Right ventricle myocardium inferior (tissue), 1 donor: ENCODE measurements at regions not wholly inside any gene's neighbourhood (a gene's known extent, or its start where the extent isn't known, plus 50 kb on each side); places are given as distances from the start of the nearest gene placed in this dataset.
A peak's percentile ranks its signal among the peaks of the same experiment; 100 is the strongest.
"Not testable (repeated sequence)": the region's sequence is repeated elsewhere in the genome, so short reads cannot be mapped to it uniquely, and the experiment has no call there.

ENCODE experiments used
- ATAC-seq: fragments of 200-7000 bp; cut with Tn5 transposase; one replicate; pipeline ENCODE4 v1.9.1; 2020; ENCODE audit warnings: mild to moderate bottlenecking, moderate library complexity
- DNase-seq: peaks from one replicate; pipeline ENCODE4 v3.0.0; 2021; ENCODE audit errors: missing footprints
- intact Hi-C: fragments of 100-400 bp; cut with DNase I; formaldehyde crosslinking; loops from one replicate; pipeline ENCODE4 v1.11.0; 2022
- donor health status: DM: no; HTN: yes; CAD: no; lungs with severe emphysema.

- ATAC-seq, result no peak
- intact Hi-C loops, result no loop called here
- DNase-seq, result no peak
Observed at GRCh38 chr18:34342960-34343359, 118.2 kb upstream of the NOL4 start.

- intact Hi-C loops, result no loop called here
- no peak for ATAC-seq
- DNase-seq, result no peak
Observed at GRCh38 chr18:34345738-34346137, 121.0 kb upstream of the NOL4 start.

GRCh38 chr18:34350778-34351177 lies 126.1 kb upstream of the NOL4 start:
- intact Hi-C loops, result loop anchor here (5.0 kb wide), 1 partner anchor 292 kb away; no protein-coding TSS in a partner anchor

GRCh38 chr18:34352385-34353163 lies 127.9 kb upstream of the NOL4 start:
- intact Hi-C loops, result loop anchor here (2.0 to 5.0 kb wide), 2 partner anchors 290 to 434 kb away; no protein-coding TSS in a partner anchor
- ATAC-seq, result no peak

More at GRCh38 chr18:34350778-34351177, 126.1 kb upstream of the NOL4 start:
- DNase-seq (no peak), ATAC-seq (no peak)

GRCh38 chr18:34354351-34354750 lies 129.6 kb upstream of the NOL4 start:
- ATAC-seq (no peak), DNase-seq (no peak)
- intact Hi-C loops, result loop anchor here (5.0 kb wide), 1 partner anchor 288 kb away; no protein-coding TSS in a partner anchor

More at GRCh38 chr18:34352385-34353163, 127.9 kb upstream of the NOL4 start:
- no peak for DNase-seq

GRCh38 chr18:34357944-34358580 lies 133.3 kb upstream of the NOL4 start:
- DNase-seq (no peak), ATAC-seq (no peak)
- intact Hi-C loops, result no loop called here

- no peak for ATAC-seq
- no peak for DNase-seq
- intact Hi-C loops, result no loop called here
Observed at GRCh38 chr18:34358923-34359322, 134.2 kb upstream of the NOL4 start.

GRCh38 chr18:34364699-34365098 lies 140.0 kb upstream of the NOL4 start:
- DNase-seq, result no peak
- no peak for ATAC-seq
- intact Hi-C loops, result no loop called here

GRCh38 chr18:34370704-34371395 lies 146.1 kb upstream of the NOL4 start:
- no peak for DNase-seq
- no peak for ATAC-seq
- intact Hi-C loops, result no loop called here

- intact Hi-C loops, result no loop called here
- DNase-seq, result no peak
- ATAC-seq, result no peak
Observed at GRCh38 chr18:34380326-34380725, 155.6 kb upstream of the NOL4 start.

- no peak for ATAC-seq
- no peak for DNase-seq
- intact Hi-C loops, result no loop called here
Observed at GRCh38 chr18:34385311-34385710, 160.6 kb upstream of the NOL4 start.

- ATAC-seq, result no peak
- intact Hi-C loops, result no loop called here
- DNase-seq, result no peak
Observed at GRCh38 chr18:34386803-34387202, 162.1 kb upstream of the NOL4 start.

- ATAC-seq (no peak), DNase-seq (no peak)
- intact Hi-C loops, result no loop called here
Observed at GRCh38 chr18:34397286-34397896, 172.7 kb upstream of the NOL4 start.

GRCh38 chr18:34399892-34400291 lies 175.2 kb upstream of the NOL4 start:
- ATAC-seq (no peak), DNase-seq (no peak)
- intact Hi-C loops, result no loop called here

GRCh38 chr18:34400834-34401233 lies 176.1 kb upstream of the NOL4 start:
- ATAC-seq (no peak), DNase-seq (no peak)
- intact Hi-C loops, result no loop called here

- DNase-seq, result no peak
- ATAC-seq, result no peak
- intact Hi-C loops, result no loop called here
Observed at GRCh38 chr18:34401775-34402174, 177.1 kb upstream of the NOL4 start.

GRCh38 chr18:34407471-34407870 lies 182.8 kb upstream of the NOL4 start:
- DNase-seq, result peak; percentile 44
- not testable (repeated sequence) for ATAC-seq

GRCh38 chr18:34411952-34412351 lies 187.2 kb upstream of the NOL4 start:
- intact Hi-C loops, result no loop called here
- ATAC-seq, result no peak
- DNase-seq, result no peak

More at GRCh38 chr18:34407471-34407870, 182.8 kb upstream of the NOL4 start:
- intact Hi-C loops, result not testable (repeated sequence)

- ATAC-seq, result no peak
- no peak for DNase-seq
- intact Hi-C loops, result no loop called here
Observed at GRCh38 chr18:34431042-34431441, 206.3 kb upstream of the NOL4 start.
